SH-SY5Y (cell line): ENCODE measurements at regions not wholly inside any gene's neighbourhood (a gene's known extent, or its start where the extent isn't known, plus 50 kb on each side); places are given as distances from the start of the nearest gene placed in this dataset.

ENCODE experiments used
- GATA2 ChIP-seq: IDR thresholded peaks from 2 replicates; pipeline ENCODE4 v1.6.1; 2011; ENCODE audit warnings: mild to moderate bottlenecking, low read depth, low read length
- GATA3 ChIP-seq: IDR thresholded peaks from 2 replicates; pipeline ENCODE4 v1.6.1; 2011; ENCODE audit warnings: low read depth, mild to moderate bottlenecking, low read length, moderate library complexity

DNA sequence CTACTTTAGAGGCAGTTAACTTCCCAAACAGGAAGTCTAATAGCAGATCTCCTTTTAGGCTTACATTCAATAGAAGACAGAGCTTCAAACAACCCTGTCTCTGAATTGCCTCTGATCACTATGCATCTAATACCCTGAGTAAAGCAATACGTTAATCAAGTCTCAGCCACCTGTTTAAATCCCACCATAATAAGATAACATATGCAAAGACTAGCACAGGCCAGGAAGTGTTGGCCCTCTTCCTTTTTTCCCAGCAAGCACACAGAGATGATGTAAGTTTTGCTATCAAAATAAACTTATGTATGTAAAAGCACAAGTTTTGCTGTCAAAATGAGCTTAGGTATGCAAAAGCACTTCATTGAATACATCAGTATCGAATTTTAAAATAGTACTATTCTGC lies 385.5 kb downstream of the RND3 start:
- TF ChIP-seq GATA2, result no peak
- no peak for TF ChIP-seq GATA3
